ENCODE measurements at regions not wholly inside any gene's neighbourhood (a gene's known extent, or its start where the extent isn't known, plus 50 kb on each side); places are given as distances from the start of the nearest gene placed in this dataset.
A peak's percentile ranks its signal among the peaks of the same experiment; 100 is the strongest.

DNA sequence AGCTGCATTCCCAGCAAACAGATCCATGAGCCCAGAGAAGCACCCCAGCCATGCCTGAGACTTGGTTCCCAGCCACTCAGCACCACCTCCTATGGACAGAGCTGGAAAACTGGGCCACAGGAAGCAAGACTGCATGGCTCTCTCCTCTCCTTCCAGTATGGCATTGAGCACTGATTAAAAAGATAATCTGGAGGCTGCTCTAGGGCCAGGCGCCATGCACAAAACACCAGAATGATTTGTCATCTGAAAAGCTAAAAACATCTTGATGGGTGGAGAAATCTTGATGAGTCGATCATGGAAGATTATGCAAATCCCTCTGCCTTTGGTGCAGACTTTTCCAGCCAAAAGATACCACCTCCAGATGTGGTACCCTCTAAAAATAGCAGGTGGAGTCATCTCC is 62.7 kb upstream of the MRPS22 start:
- no peak for DNase-seq (ENCODE audit: low read depth)

DNA sequence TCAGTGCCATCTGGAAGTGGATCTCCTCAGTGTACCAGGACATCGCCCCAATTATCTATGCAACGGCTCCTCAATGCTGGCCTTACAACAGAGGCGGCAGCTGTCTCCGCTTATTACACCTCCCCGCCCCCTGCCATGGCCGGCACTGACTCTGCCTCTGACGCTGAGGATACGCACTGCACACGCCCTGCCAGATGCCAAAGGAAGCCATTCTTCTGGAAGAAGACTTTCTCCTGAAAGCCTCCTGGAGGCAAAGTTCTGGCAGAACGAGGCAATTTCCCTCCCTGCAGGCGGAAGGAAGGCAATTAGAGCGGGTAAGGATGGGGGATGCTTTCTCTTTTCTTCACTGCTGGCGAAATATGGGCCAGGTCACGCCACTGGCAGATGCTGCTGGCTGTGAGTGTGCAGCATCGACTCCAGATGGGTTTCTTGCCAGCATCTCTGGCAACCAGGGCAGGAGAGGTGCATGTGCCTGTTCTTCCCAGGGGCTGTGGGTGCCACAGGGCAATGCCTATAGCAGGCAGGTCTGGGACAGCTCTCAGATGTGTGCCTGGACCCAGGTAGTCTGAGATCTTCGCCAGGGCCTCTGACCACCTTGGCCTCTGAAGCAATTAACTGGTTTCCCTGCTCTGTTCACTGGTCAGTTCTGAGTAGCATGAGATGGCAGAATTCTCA is 62.2 kb upstream of the MRPS22 start:
- DNase-seq (ENCODE audit: low read depth), result peak; percentile 28

GRCh38 chr3:139283301-139283700 is 60.5 kb upstream of the MRPS22 start:
- no peak for DNase-seq (ENCODE audit: low read depth)

DNA sequence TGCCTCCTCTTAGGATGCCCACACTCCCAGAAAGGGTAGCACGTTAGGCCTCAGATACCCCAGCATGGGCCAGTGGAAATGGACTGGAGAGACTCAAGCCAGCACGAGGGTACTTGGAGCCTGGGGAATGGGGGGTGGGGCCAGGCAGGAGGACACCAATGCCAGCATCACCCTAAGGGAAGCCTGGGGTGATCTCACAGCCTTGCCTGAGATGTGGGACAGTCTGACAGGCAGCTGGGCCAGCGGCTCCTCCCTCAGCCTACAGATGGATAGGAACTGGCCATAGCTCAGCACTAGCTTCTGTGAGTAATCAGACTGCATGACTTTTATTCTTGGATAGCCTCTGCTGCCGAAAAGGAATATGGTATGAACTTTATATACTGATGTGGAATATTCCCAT is 59.6 kb upstream of the MRPS22 start:
- DNase-seq (ENCODE audit: low read depth), result peak; percentile 14

DNA sequence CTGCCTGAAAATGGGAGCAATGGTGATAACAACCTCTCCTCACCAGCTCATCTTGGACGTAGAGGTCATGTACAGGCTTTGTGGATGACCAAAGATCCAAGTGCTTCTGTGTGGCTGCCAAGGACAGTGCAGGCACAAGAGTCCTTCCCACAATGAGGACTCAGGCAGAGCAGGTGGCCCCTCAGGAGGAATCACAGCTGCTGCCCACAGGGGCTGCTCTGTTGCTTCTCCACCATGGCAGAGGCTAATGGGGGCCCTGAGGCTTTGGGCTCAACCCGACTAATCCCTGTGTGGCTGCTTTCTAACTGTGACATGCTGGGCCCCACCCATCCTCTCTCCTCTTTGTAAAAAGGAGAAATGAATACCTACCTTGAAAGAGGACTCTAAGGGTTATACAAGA is 58.1 kb upstream of the MRPS22 start:
- DNase-seq (ENCODE audit: low read depth), result no peak

- DNase-seq (ENCODE audit: low read depth), result no peak
Observed at GRCh38 chr3:139286241-139286640, 57.6 kb upstream of the MRPS22 start.

DNA sequence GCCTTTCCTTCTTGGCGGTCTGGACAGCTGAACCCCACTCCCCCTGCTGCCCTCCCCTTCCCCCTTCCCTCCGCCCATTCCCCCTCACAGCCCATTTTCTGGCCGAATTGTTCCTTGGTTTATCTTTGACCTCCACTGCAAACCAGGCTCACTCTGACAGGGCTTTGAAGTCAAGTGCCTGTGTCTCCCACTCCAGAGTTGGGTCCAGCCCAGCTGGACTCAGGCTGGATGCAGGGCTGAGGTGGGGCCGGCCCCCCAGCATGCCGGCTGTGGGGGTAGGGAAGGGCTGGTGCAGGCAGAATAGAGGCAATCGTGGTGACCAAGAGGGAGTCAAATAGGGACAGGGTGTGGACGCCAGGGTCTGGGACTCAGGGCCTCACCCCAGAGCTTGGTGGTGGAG is 57.0 kb upstream of the MRPS22 start:
- no peak for DNase-seq (ENCODE audit: low read depth)

DNA sequence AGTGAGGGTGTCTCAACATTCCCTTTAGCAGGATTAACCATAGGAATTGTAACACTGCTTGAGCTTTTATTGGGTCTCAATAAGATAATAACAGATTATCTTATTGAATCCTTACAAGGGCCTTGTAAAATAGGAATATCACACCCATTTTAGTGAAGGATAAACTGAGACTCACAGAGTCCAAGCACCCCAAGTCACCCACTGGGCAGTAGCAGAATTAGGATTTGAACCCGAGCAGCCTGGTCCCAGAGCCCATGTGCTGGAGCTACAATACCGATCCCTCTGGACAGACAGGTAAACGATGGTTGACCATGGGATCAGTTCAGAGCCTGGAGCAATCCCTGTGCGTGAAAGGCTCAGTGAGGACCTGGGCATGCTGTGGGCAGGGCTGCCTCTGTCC is 56.3 kb upstream of the MRPS22 start:
- no peak for DNase-seq (ENCODE audit: low read depth)

DNA sequence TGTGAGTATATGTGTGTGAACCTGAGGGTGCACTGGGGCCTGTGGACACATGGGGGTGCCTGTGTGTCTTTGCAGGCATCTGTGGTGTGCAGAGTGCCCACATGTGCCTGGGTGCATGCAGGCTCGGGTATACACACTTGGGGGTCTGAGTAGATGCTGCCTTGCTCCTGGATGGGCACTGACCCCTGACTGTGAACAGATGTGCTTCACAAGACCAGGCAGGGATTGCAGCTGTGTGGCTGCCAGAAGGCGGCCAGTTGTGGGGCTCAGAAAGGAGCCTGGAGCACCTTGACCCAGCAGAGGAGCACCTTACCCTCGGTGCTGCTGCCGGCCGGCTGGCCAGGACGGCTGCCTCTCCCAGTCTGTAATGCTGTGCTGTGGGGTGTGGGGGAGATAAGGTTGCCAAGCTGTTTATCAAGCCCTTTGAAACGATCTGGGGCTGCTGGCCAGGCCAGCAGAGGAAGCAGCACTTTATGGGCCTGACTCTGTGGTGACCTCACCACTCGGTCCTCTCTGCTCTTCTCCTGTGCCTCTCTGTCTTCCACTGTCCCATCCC is 55.5 kb upstream of the MRPS22 start:
- no peak for DNase-seq (ENCODE audit: low read depth)

- no peak for DNase-seq (ENCODE audit: low read depth)
Observed at GRCh38 chr3:139289860-139290524, 53.8 kb upstream of the MRPS22 start.

- no peak for DNase-seq (ENCODE audit: low read depth)
Observed at GRCh38 chr3:139291276-139292051, 52.4 kb upstream of the MRPS22 start.

DNA sequence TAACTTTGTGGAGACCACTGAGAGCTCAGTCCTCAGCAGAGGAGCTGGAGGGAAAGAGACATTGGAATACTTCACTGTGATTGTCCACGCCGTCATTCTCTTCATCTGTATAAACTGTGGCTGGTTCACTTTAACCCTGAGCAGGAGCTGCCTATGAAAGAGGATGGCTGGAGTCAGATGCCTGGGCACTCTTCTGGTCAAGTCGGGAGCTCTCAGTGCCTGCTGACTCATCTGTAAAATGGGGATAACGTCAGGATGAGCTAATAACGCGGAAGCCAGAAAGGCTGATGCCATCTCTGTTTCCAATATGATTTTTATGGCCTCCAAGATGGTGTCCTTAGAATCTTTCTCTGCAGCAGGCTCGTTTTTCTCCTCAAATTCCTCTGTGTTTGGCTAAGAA is 51.6 kb upstream of the MRPS22 start:
- no peak for DNase-seq (ENCODE audit: low read depth)

GRCh38 chr3:139292711-139293664 is 50.8 kb upstream of the MRPS22 start:
- no peak for DNase-seq (ENCODE audit: low read depth)

DNA sequence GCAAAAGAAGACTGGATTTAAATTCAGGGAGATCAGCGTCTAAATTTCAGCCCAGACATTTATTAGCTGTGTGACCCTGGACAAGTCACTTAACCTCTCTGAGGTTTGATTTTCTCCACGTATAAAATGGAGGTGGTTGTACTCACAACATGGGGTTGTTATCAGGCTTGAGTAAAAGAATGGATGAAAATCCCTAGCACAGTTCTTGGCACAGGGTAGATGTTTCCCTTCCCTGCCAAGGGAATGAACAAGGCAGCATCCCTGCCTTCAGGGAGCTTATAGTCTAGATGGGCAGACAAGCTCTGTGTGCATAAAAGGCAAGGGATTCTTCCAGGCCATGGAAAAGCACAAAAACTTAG is 50.2 kb upstream of the MRPS22 start:
- no peak for DNase-seq (ENCODE audit: low read depth)
